Liver (tissue), 8 donors: ENCODE measurements at regions not wholly inside any gene's neighbourhood (a gene's known extent, or its start where the extent isn't known, plus 50 kb on each side); places are given as distances from the start of the nearest gene placed in this dataset.

Source experiments
- DNase-seq: peaks from one replicate; pipeline ENCODE4 v3.0.0-alpha.2; 2017; ENCODE audit warnings: low spot score
- H3K27ac ChIP-seq, 2 donors: one replicate each; pipeline ENCODE4 v1.7.0; 2013; ENCODE audit warnings: inconsistent platforms in 2 of 2, low read length in 2 of 2, control low read depth in 1 of 2, low read depth in 1 of 2, mild to moderate bottlenecking in 1 of 2
- H3K27me3 ChIP-seq, 4 donors: one replicate each; pipeline versions ENCODE4 v1.6.1 to v1.7.0; 2013; ENCODE audit warnings: low read length in 3 of 4, inconsistent platforms in 1 of 4, mild to moderate bottlenecking in 1 of 4, moderate library complexity in 1 of 4; ENCODE audit not compliant: control insufficient read depth in 4 of 4, insufficient read depth in 4 of 4
- H3K36me3 ChIP-seq, 4 donors: one replicate each; pipeline versions ENCODE4 v1.6.1 to v1.7.0; 2013; ENCODE audit warnings: low read length in 3 of 4, mild to moderate bottlenecking in 3 of 4, low read depth in 1 of 4, moderate library complexity in 1 of 4; ENCODE audit not compliant: control insufficient read depth in 4 of 4, insufficient read depth in 3 of 4
- H3K4me1 ChIP-seq, 4 donors: one replicate each; pipeline versions ENCODE4 v1.6.1 to v1.7.0; 2013; ENCODE audit warnings: low read length in 3 of 4, mild to moderate bottlenecking in 3 of 4, moderate library complexity in 1 of 4; ENCODE audit not compliant: control insufficient read depth in 4 of 4, insufficient read depth in 4 of 4
- H3K4me3 ChIP-seq, 3 donors: one replicate each; pipeline versions ENCODE4 v1.6.1 to v1.7.0; 2013; ENCODE audit warnings: low read length in 3 of 3, control low read depth in 1 of 3, low read depth in 1 of 3, mild to moderate bottlenecking in 1 of 3
- H3K9ac ChIP-seq, 2 donors: one replicate each; pipeline ENCODE4 v1.7.0; 2013; ENCODE audit warnings: low read length in 2 of 2, mild to moderate bottlenecking in 2 of 2, moderate library complexity in 2 of 2, control low read depth in 1 of 2, low read depth in 1 of 2
- H3K9me3 ChIP-seq, 4 donors: one replicate each; pipeline versions ENCODE4 v1.6.1 to v1.7.0; 2013; ENCODE audit warnings: low read length in 3 of 4; ENCODE audit not compliant: control insufficient read depth in 4 of 4
- EGR1 ChIP-seq, 2 donors: IDR thresholded peaks; 2 replicates each; pipeline ENCODE4 v1.6.1; 2016 to 2018; ENCODE audit warnings: antibody characterized with exemption in 2 of 2, low read depth in 2 of 2
- FOXA1 ChIP-seq: IDR thresholded peaks from 2 replicates; pipeline ENCODE4 v1.6.1; 2016; ENCODE audit warnings: antibody characterized with exemption
- FOXA2 ChIP-seq: IDR thresholded peaks from 2 replicates; pipeline ENCODE4 v1.6.1; 2016; ENCODE audit warnings: antibody characterized with exemption
- GABPA ChIP-seq, 2 donors: IDR thresholded peaks in 1 of 2; conservative IDR thresholded peaks in 1 of 2; 2 replicates each; pipeline ENCODE4 v1.6.1; 2016; ENCODE audit warnings: antibody characterized with exemption in 2 of 2, mild to moderate bottlenecking in 1 of 2, moderate library complexity in 1 of 2
- HNF4A ChIP-seq, 2 donors: conservative IDR thresholded peaks; 2 replicates each; pipeline ENCODE4 v1.6.1; 2016; ENCODE audit warnings: antibody characterized with exemption in 2 of 2, mild to moderate bottlenecking in 2 of 2
- HNF4G ChIP-seq: IDR thresholded peaks from 2 replicates; pipeline ENCODE4 v1.6.1; 2016; ENCODE audit warnings: antibody characterized with exemption
- JUND ChIP-seq, 2 donors: IDR thresholded peaks; 2 replicates each; pipeline ENCODE4 v1.6.1; 2016; ENCODE audit warnings: antibody characterized with exemption in 2 of 2
- MAX ChIP-seq: IDR thresholded peaks from 2 replicates; pipeline ENCODE4 v1.6.1; 2016; ENCODE audit warnings: antibody characterized with exemption
- NR2F2 ChIP-seq: IDR thresholded peaks from 2 replicates; pipeline ENCODE4 v1.6.1; 2016; ENCODE audit warnings: antibody characterized with exemption
- RAD21 ChIP-seq, 2 donors: IDR thresholded peaks; 2 replicates each; pipeline ENCODE4 v1.6.1; 2016; ENCODE audit warnings: antibody characterized with exemption in 2 of 2, mild to moderate bottlenecking in 2 of 2
- RXRA ChIP-seq, 2 donors: IDR thresholded peaks; 2 replicates each; pipeline ENCODE4 v1.6.1; 2017 to 2018; ENCODE audit warnings: antibody characterized with exemption in 2 of 2, mild to moderate bottlenecking in 1 of 2
- SP1 ChIP-seq: IDR thresholded peaks from 2 replicates; pipeline ENCODE4 v1.6.1; 2018; ENCODE audit warnings: antibody characterized with exemption, mild to moderate bottlenecking
- TAF1 ChIP-seq: conservative IDR thresholded peaks from 2 replicates; pipeline ENCODE4 v1.6.1; 2016; ENCODE audit warnings: antibody characterized with exemption, mild to moderate bottlenecking
- YY1 ChIP-seq: IDR thresholded peaks from 2 replicates; pipeline ENCODE4 v1.6.1; 2016; ENCODE audit warnings: antibody characterized with exemption, mild to moderate bottlenecking
- WGBS: extraction: QIAGEN DNeasy Blood & Tissue Kit; methylation state at CpG from one replicate; pipeline ENCODE4 v1.1.7; 2013; 5-methylcytosine and 5-hydroxymethylcytosine counted together
- TF ChIP-seq, protein P1 (sequence below): fragments of 150-350 bp; IDR thresholded peaks from 2 replicates; pipeline ENCODE4 v1.5.1; 2017; ENCODE audit warnings: improper control_type of control experiment, low read depth, low read length; ENCODE audit not compliant: missing input control
- TF ChIP-seq, protein P2 (sequence below): IDR thresholded peaks from 2 replicates; pipeline ENCODE4 v1.6.1; 2016; ENCODE audit warnings: antibody characterized with exemption
- TF ChIP-seq, protein P3 (sequence below): IDR thresholded peaks from 2 replicates; pipeline ENCODE4 v1.6.1; 2016; ENCODE audit warnings: antibody characterized with exemption, mild to moderate bottlenecking
- donor health status: healthy.
- donor health status: healthy.
- donor health status: healthy.
- donor health status: healthy.
- donor health status: healthy.

- TF ChIP-seq, protein P1, sequence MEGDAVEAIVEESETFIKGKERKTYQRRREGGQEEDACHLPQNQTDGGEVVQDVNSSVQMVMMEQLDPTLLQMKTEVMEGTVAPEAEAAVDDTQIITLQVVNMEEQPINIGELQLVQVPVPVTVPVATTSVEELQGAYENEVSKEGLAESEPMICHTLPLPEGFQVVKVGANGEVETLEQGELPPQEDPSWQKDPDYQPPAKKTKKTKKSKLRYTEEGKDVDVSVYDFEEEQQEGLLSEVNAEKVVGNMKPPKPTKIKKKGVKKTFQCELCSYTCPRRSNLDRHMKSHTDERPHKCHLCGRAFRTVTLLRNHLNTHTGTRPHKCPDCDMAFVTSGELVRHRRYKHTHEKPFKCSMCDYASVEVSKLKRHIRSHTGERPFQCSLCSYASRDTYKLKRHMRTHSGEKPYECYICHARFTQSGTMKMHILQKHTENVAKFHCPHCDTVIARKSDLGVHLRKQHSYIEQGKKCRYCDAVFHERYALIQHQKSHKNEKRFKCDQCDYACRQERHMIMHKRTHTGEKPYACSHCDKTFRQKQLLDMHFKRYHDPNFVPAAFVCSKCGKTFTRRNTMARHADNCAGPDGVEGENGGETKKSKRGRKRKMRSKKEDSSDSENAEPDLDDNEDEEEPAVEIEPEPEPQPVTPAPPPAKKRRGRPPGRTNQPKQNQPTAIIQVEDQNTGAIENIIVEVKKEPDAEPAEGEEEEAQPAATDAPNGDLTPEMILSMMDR: no peak
- TF ChIP-seq, protein P2, sequence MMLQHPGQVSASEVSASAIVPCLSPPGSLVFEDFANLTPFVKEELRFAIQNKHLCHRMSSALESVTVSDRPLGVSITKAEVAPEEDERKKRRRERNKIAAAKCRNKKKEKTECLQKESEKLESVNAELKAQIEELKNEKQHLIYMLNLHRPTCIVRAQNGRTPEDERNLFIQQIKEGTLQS: no peak
- TF ChIP-seq FOXA2 (no peak), YY1 (no peak)
These were observed 96.9 kb downstream of the NCR2 start (continued) for GRCh38 chr6:41432280-41432679.

GRCh38 chr6:41434803-41435481 lies 99.5 kb downstream of the NCR2 start:
- H3K27ac ChIP-seq: no peak overlapping the region
- no peak overlapping the region for H3K9ac ChIP-seq
- no peaks in the 10 kb centered on the region for H3K9me3 ChIP-seq
- no peak overlapping the region for H3K4me3 ChIP-seq
- DNase-seq: no peak
- H3K27me3 ChIP-seq: no peaks in the 10 kb centered on the region
- no peaks in the 10 kb centered on the region for H3K36me3 ChIP-seq
- WGBS: 75% methylated on average over 9 of the region's 9 CpGs
- H3K4me1 ChIP-seq: no peaks in the 10 kb centered on the region
- TF ChIP-seq RXRA (IDR thresholded peaks at IDR 0.05) (no peak), HNF4A (conservative IDR thresholded peaks at IDR 0.05) (no peak), GABPA (IDR thresholded peaks at IDR 0.05 in 1 of 2, conservative IDR thresholded peaks at IDR 0.05 in 1 of 2) (no peak), EGR1 (IDR thresholded peaks at IDR 0.05; ENCODE audit: low read depth in 2 of 2) (no peak), SP1 (no peak), NR2F2 (no peak), HNF4G (no peak), YY1 (no peak), TAF1 (no peak), JUND (IDR thresholded peaks at IDR 0.05) (no peak), FOXA1 (no peak)
- TF ChIP-seq, protein P2: no peak

GRCh38 chr6:41437604-41438003 lies 102.2 kb downstream of the NCR2 start:
- 80% methylated on average over 4 of the region's 4 CpGs for whole genome bisulfite sequencing
- Histone ChIP-seq H3K36me3 (no peaks in the 10 kb centered on the region), H3K9me3 (no peaks in the 10 kb centered on the region), H3K4me3 (no peak overlapping the region), H3K27me3 (no peaks in the 10 kb centered on the region), H3K9ac (no peak overlapping the region), H3K4me1 (no peaks in the 10 kb centered on the region), H3K27ac (no peak overlapping the region)
- TF ChIP-seq, protein P3, sequence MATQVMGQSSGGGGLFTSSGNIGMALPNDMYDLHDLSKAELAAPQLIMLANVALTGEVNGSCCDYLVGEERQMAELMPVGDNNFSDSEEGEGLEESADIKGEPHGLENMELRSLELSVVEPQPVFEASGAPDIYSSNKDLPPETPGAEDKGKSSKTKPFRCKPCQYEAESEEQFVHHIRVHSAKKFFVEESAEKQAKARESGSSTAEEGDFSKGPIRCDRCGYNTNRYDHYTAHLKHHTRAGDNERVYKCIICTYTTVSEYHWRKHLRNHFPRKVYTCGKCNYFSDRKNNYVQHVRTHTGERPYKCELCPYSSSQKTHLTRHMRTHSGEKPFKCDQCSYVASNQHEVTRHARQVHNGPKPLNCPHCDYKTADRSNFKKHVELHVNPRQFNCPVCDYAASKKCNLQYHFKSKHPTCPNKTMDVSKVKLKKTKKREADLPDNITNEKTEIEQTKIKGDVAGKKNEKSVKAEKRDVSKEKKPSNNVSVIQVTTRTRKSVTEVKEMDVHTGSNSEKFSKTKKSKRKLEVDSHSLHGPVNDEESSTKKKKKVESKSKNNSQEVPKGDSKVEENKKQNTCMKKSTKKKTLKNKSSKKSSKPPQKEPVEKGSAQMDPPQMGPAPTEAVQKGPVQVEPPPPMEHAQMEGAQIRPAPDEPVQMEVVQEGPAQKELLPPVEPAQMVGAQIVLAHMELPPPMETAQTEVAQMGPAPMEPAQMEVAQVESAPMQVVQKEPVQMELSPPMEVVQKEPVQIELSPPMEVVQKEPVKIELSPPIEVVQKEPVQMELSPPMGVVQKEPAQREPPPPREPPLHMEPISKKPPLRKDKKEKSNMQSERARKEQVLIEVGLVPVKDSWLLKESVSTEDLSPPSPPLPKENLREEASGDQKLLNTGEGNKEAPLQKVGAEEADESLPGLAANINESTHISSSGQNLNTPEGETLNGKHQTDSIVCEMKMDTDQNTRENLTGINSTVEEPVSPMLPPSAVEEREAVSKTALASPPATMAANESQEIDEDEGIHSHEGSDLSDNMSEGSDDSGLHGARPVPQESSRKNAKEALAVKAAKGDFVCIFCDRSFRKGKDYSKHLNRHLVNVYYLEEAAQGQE: no peak
- TF ChIP-seq RAD21 (IDR thresholded peaks at IDR 0.05) (no peak), GABPA (IDR thresholded peaks at IDR 0.05 in 1 of 2, conservative IDR thresholded peaks at IDR 0.05 in 1 of 2) (no peak), MAX (no peak), NR2F2 (no peak), HNF4A (conservative IDR thresholded peaks at IDR 0.05) (no peak), JUND (IDR thresholded peaks at IDR 0.05) (no peak), HNF4G (no peak), EGR1 (IDR thresholded peaks at IDR 0.05; ENCODE audit: low read depth in 2 of 2) (no peak), FOXA1 (no peak), FOXA2 (no peak), TAF1 (no peak), YY1 (no peak), SP1 (no peak), RXRA (IDR thresholded peaks at IDR 0.05) (no peak)
- TF ChIP-seq, protein P1: no peak
- TF ChIP-seq, protein P2: no peak
- no peak for DNase-seq
